Brain microvascular endothelial cell (primary cell): ENCODE measurements at regions not wholly inside any gene's neighbourhood (a gene's known extent, or its start where the extent isn't known, plus 50 kb on each side); places are given as distances from the start of the nearest gene placed in this dataset.
A peak's percentile ranks its signal among the peaks of the same experiment; 100 is the strongest.

ENCODE experiments used
- DNase-seq: peaks from one replicate; pipeline ENCODE4 v3.0.0-alpha.2; 2020
- H3K27ac ChIP-seq: fragments of 250-450 bp; sonication (Bioruptor Pico); 2 replicates; pipeline ENCODE4 v1.5.1; 2020; ENCODE audit warnings: mild to moderate bottlenecking, moderate library complexity
- H3K27me3 ChIP-seq: fragments of 250-450 bp; sonication (Bioruptor Pico); replicated peaks from 2 replicates; pipeline ENCODE4 v1.5.1; 2020; ENCODE audit warnings: mild to moderate bottlenecking
- H3K36me3 ChIP-seq: fragments of 250-450 bp; sonication (Bioruptor Pico); replicated peaks from 2 replicates; pipeline ENCODE4 v1.5.1; 2020; ENCODE audit warnings: mild to moderate bottlenecking
- H3K4me3 ChIP-seq: 2 replicates; pipeline ENCODE4 v1.5.1; 2011; ENCODE audit warnings: low read depth, mild to moderate bottlenecking, control low read depth, low read length, moderate library complexity
- CTCF ChIP-seq: IDR thresholded peaks from 2 replicates; pipeline ENCODE4 v1.5.1; 2011; ENCODE audit warnings: low read depth, mild to moderate bottlenecking, moderate library complexity, low read length, control low read depth, inconsistent platforms; ENCODE audit errors: missing control alignments
- in situ Hi-C: cut with HindIII; loops from 2 replicates; pipeline ENCODE4 v1.10.0; 2017; ENCODE audit warnings: low sequenced_read_pairs, low pct_ligation_motif_present

GRCh38 chr3:124276133-124276532 is 284.2 kb upstream of the ROPN1 start:
- H3K36me3 ChIP-seq, result no peaks in the 10 kb centered on the region
- no peak for DNase-seq
- no peak for TF ChIP-seq CTCF
- no peak overlapping the region for H3K27ac ChIP-seq
- H3K4me3 ChIP-seq, result no peak overlapping the region
- H3K27me3 ChIP-seq, result no peaks in the 10 kb centered on the region
- in situ Hi-C loops, result no loop called here

- Histone ChIP-seq H3K36me3 (no peaks in the 10 kb centered on the region), H3K27me3 (no peaks in the 10 kb centered on the region), H3K4me3 (no peak overlapping the region), H3K27ac (no peak overlapping the region)
- TF ChIP-seq CTCF, result no peak
- in situ Hi-C loops, result no loop called here
- no peak for DNase-seq
These were observed 284.7 kb upstream of the ROPN1 start for GRCh38 chr3:124276539-124277143.

GRCh38 chr3:124277144-124277890 is 285.4 kb upstream of the ROPN1 start:
- Histone ChIP-seq H3K27me3 (peaks cover 1% of the 10 kb centered on the region), H3K27ac (no peak overlapping the region), H3K4me3 (no peak overlapping the region), H3K36me3 (no peaks in the 10 kb centered on the region)
- DNase-seq, result no peak
- TF ChIP-seq CTCF, result peak; percentile 29
- in situ Hi-C loops, result no loop called here

GRCh38 chr3:124281453-124282316 is 289.8 kb upstream of the ROPN1 start:
- no peak overlapping the region for H3K27ac ChIP-seq
- in situ Hi-C loops, result no loop called here
- DNase-seq, result peak; percentile 38
- peaks cover 4% of the 10 kb centered on the region for H3K27me3 ChIP-seq
- H3K4me3 ChIP-seq, result no peak overlapping the region
- H3K36me3 ChIP-seq, result no peaks in the 10 kb centered on the region
- TF ChIP-seq CTCF, result peak; percentile 74

- Histone ChIP-seq H3K36me3 (no peaks in the 10 kb centered on the region), H3K27ac (no peak overlapping the region), H3K27me3 (peaks cover 4% of the 10 kb centered on the region), H3K4me3 (no peak overlapping the region)
- DNase-seq, result no peak
- TF ChIP-seq CTCF, result no peak
- in situ Hi-C loops, result no loop called here
These were observed 291.1 kb upstream of the ROPN1 start for GRCh38 chr3:124282751-124283651.
